ENCODE measurements at regions not wholly inside any gene's neighbourhood (a gene's known extent, or its start where the extent isn't known, plus 50 kb on each side); places are given as distances from the start of the nearest gene placed in this dataset.

DNA sequence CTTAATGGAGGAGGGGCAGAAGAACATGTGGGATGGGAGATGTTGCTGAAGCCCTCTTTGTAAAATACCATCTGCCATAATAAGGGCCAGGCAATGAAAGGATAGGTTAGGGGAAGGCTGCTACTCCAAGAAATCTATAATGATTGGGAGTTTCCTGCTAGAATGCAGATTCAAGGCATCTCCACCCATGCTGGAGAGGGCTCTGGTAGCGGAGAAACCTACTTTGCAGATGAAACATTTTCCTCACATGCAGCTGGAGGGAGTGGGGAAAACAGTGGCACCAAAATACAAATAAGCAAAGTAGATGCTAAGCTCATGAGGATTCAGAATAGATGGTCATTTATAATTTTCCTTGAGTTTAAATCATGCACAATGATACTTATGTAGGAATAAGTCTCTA is 82.3 kb upstream of the GCFC2 start:
- DNase-seq, result no peak

DNA sequence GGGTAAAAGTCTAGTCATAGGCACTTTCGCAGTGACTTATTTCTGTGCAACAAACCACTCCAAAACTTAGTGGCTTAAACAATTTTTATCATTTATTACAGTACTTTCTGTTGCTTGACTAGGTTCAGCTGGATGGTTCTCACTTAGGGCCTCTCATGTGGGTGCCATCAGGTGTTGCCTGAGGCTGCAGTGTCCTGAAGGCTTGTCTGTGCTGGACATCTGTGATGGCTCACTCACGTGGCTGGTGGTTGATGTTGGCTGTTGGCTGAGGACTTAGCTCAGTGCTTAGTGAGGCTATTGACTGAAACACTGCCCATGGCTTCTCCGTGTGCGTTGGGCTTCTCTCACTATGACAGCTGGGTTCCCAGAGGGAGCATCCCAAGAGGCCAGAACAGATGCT is 81.4 kb upstream of the GCFC2 start:
- no peak for DNase-seq

DNA sequence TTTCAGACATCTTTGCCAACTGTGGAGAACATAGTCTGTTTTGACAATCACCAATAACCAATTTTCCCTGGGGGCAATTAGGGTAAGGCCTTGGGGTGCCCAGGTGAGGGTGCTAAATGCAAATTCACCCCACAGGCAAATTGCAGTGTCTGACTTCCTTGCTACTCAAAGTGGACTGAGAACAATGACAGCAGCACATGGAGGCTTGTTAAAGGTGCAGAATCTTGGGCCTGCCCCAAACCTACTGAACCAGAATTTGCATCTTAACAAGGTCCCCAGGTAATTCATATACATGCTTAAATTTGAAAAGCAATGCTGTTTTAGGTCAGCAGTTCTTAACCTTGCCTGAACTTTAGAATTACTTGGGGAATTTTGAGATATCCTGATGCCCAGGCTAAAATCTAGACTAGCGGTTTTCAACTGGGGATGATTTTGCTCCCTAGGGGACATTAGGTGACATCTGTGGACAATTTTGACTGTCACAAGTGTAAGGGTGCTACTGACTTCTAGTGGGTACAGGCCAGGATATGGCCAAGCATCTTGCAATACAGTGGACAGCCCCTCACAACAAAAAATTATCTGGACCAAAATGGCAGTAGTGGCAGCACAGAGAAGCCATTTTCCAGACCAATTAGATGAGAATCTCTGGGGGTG is 80.2 kb upstream of the GCFC2 start:
- DNase-seq, result no peak

DNA sequence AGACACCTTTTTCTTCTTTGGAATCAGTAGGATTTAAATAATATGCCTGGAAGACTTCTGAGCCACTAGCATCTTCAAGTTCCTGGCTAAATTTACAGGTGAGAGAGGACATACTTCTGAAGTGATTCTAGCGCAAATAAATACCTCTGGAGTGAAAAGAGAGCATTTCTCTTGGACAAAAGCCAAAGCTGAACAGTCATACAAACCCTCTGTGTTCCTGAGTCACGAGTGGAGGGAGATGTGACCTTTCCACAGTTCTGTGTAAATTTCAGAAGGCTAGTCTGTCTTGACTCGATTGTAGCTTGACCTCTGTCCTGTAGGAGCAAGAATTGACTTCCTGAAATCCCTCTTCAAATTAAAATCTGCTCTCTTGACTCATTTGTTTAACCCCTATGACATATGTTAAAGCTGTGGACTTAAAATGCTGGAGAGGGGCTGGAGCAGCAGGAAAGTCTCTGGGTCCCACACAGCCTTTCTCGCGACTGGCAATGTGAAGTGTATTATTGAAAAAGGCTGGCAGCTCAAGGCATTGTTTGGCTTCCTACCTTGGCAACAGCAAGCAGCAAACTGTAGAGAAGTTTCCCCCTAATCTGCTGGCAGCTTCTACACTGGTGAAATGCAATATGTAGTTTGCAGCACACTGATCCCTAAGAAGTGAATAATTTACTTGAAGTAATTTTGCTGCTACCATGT is 79.6 kb upstream of the GCFC2 start:
- DNase-seq, result no peak

DNA sequence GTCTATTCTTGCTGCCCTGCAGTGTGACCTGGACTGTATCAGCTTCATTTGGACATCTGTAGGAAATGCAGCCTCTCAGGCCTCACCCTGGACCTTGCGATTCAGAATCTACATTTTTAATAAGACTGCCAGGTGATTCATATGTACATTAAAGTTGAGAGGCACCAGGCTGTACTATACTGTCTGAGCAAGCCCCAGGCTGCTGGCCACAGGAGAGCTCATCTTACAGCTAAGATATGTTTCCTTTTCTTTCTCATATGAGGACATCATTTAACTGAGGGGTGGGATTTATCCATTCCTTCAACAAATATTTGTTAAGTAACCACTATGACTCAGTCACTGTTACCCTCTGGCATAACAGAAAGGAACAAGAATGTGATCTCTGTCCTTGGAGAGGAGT is 78.2 kb upstream of the GCFC2 start:
- DNase-seq, result peak; percentile 11

DNA sequence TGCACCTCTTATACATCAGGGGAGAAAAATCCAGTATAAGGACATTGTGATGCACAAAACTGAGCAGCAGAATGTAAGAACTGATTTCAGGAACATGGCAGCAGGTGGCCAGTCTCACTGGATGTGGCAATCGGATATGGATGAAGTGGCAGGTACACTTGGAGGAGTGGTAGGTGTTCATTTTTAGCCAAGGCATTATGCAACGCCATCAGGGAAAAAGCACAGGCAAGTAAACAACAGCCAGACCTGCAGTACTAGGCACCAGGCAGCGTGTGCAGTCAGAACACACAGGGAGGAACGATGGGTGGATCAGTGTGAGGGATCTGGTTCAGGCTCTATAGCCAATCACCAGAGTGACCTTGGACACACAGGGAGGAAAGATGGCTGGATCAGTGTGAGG is 77.4 kb upstream of the GCFC2 start:
- no peak for DNase-seq

DNA sequence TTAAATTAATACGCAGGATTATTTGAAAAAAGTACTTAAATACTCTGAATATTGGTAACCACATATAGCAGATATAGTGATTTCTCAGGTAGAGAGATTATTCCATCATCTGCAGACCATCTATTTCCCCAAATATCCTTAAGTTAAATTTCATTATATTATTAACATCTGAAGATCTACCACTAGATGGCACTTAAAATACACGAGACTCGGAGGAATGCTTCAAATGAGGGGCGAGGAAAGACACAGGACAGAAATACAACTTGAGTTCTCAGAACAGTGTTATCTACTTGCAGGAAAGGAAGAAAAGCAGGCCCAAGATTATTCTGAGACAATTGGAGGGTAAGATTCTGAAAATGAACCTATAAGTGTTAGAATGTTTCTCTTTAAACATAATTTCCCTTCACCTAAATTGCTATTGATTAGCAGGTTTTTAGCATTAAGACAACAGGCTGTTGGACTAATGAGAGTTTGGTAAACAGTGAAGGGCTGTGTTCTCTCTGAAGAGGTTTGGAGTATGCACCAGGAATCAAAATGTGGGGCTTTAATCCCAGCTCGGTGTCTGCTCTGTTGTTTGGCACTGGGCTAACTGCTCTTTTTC is 76.9 kb upstream of the GCFC2 start:
- peak; percentile 66 for DNase-seq

DNA sequence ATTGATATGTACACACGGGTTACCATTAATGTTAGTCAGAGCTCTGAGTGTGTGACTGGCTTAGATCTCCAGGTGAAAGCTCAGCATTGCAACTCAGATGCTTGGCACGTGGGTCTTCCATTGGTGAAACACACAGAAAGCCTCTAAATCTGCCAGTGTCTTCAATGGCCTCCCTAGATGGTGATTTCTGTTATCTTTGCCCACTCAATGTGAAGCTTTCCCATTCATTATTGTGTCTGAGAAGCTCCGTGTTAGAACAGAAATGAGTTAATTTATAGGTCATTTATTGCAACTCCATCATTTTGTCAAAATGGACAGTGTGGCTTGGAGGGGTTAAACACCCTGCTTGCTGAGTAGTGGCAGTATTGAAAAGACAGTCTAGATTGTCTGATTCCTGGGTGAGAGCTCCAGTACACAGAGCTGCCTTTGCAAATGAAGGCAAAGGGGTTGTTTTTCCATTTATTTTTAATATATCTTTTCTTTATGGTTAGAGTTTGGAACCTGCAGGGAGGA is 64.7 kb upstream of the GCFC2 start:
- DNase-seq, result no peak

DNA sequence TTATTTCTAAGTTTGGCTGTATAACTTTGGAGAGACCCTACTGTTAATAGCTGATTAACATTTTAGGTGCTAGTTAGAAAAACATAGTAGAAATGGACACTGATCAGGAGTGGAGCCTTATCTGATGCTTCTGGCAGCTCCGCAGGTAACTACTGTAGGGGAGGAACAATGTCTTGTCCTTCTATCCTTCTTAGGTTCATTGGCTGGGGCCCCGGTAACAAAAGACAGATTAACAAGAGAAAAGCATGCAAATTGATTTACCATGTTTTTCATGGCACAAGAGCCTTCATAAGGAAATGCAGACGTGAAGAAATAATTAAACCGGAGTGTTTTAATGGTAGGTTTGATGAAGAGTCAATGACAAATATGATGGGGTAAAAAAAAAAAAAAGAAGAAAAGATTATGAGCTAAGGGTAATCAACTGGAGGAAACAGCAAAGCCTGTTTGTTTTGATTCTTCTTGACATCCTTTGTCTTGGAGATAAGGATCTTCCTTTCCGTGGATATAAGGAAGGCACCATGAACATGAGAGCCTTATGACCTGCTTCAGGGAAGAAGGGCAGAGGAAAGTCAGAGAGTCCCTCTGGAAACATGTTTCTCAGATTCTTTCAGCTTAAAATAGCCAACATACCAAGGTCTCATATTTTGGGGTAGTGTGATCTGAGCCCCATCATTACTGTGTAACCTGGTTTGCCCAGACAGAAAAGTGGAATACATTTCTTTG is 62.4 kb upstream of the GCFC2 start:
- no peak for DNase-seq

DNA sequence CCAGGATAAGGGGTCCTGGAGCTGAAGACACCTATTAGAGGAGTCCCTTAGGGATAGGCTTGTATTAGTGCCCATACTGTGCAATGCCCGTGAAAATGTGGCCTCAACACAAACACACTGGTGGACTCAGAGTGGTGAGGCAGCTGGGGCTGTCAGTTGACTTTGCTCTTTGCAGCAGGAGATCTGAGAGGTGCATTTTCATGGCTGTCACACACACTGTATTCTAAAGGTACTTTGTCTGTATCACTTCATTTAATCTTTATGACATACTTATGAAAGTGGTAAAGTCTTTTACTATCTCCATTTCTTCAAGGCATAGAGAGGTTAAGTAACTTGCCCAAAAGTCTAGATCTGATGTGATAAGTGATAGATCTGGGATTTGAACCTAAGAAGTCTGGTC is 55.1 kb upstream of the GCFC2 start:
- no peak for DNase-seq

DNA sequence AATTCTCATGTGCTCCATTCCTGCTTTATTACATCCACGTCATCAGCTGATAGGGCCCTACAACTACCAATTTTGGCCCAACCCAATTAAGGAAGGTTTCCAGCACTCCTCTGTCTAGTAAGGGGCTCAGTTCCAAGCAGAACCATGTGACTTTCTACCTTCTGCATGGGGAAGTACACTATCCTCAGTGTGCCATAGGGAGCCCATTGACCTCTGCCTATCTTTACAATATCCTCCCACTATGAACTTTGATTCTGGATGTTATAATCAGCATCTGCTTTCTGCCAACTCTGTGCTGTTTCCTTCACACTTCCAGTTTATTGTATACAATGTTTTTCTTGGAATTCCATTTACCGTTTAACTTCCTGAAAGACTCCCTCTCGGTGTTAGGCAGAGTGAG is 53.9 kb upstream of the GCFC2 start:
- DNase-seq, result no peak
